ENCODE measurements at regions not wholly inside any gene's neighbourhood (a gene's known extent, or its start where the extent isn't known, plus 50 kb on each side); places are given as distances from the start of the nearest gene placed in this dataset.

DNA sequence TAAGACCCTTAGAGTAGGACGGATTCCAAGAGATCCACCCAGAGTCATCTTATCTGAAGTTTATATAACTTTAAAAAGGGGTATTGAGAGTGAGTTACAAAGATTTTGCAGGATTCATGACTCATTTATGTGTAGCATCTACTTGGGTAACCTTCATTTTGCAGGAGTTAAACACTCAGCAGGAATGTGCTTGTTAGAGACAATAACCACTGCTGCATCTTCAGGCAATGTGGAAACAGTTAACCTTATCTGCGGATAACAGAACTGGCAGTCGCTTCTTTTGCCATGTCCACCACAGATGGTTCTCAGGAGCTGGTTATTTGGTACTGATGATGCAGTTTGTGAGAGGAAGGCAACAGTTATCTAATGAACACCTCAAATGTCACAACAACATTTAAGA is 417.9 kb upstream of the DDI1 start:
- DNase-seq (ENCODE audit: low read depth, low spot score) = no peak
- no peak overlapping the region for H3K4me3 ChIP-seq (ENCODE audit: low read length)

DNA sequence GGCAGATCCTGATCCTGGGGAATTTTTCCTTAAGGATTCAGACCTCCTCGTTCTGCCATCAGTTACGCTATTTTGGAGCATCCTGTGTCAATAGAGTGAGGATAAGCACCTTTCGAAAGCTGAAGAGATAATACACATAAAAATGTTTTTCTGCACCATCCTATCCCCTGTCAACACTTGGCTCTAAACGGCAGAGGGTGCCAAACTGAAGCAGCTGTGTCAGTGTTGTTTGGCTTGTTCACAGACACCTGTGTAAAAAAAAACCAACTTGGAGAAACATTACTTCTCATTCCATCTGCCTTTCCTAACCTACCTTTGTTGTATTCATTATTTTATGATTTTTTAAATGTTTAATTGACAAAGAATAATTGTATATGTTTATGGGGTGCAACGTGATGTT is 417.0 kb upstream of the DDI1 start:
- DNase-seq (ENCODE audit: low read depth, low spot score) = no peak
- H3K4me3 ChIP-seq (ENCODE audit: low read length) = no peak overlapping the region

GRCh38 chr11:103619938-103620337 is 416.5 kb upstream of the DDI1 start:
- no peak for DNase-seq (ENCODE audit: low read depth, low spot score)
- H3K4me3 ChIP-seq (ENCODE audit: low read length) = no peak overlapping the region

DNA sequence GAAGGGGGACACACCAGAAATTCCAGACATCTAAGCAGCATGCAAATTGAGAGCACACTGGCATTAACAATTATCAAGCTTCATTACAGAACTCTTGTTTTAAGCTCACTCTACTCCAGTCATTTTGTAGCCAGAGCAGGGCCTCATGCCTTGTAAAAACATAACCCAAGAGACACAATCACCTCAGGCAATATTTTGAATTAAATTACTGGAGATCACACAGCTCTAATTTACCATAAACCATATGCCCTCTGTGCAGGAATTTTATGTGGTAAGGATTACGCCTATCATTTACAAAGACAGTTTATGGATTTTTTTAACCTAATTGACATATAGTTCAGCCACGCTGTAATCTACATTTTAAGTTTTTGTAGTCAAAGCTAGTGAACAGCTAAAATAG is 414.1 kb upstream of the DDI1 start:
- no peak overlapping the region for H3K4me3 ChIP-seq (ENCODE audit: low read length)
- DNase-seq (ENCODE audit: low read depth, low spot score) = no peak

GRCh38 chr11:103623933-103624332 is 412.5 kb upstream of the DDI1 start:
- DNase-seq (ENCODE audit: low read depth, low spot score) = no peak

DNA sequence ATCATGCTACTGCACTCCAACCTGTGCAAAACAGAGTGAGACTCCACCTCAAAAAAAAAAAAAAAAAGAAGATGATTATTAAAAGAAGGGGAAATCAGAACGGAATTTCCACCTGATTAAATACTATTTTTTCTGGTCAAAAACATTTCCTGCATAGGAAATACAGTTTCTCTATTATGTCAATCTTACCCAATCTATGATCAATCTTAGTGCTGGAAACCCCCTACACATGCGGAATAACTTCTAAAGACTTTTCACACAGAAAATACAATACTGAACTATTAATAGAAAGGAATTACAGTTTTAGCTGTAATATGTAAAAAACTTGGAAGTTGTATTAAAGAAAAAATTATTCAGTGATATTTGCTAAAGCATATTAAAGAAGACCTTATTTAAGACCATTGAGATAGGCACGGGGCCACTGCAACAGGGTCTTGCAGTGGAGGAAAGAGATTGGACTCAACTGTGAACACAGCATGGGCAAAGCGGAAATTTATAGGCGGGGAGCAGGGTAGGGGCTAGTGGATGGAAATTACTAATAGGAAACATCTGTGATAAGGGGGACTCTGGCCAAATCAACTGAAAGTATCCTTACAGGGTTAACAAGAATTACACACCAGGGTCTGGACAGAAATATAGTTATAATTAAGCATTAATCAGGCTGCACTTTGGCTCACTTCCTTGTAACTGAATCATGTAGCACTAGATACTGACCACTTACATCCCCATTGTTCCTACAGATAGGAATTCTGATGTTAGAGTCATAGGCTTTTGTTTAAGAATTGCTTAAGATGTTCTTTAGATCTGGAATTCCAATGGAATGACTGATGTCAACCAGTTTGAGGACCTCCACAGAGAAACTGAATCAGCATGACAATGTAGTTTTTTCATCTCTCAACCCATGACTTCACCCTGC is 411.5 kb upstream of the DDI1 start:
- H3K4me3 ChIP-seq (ENCODE audit: low read length) = no peak overlapping the region
- no peak for DNase-seq (ENCODE audit: low read depth, low spot score)

More at GRCh38 chr11:103623933-103624332, 412.5 kb upstream of the DDI1 start:
- H3K4me3 ChIP-seq (ENCODE audit: low read length) = no peak overlapping the region

DNA sequence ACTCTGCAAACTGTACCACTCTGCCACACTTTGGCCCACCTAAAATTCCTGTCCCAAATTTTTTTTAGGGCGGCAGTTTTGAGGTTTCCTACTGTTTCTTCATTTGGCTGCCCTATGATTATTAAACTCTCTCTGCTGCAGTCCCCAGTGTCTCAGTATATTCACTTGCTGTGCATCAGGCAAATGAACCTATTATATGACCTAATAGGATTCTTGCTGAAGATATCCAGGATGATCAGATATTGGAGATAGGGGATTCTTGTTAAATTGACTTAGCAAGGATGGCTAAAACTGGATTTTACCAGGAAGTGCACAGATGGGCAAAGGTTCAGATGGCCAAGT is 410.8 kb upstream of the DDI1 start:
- no peak overlapping the region for H3K4me3 ChIP-seq (ENCODE audit: low read length)
- DNase-seq (ENCODE audit: low read depth, low spot score) = no peak

- DNase-seq (ENCODE audit: low read depth, low spot score) = no peak
- H3K4me3 ChIP-seq (ENCODE audit: low read length) = no peak overlapping the region
Measured at GRCh38 chr11:103628121-103628520, 408.3 kb upstream of the DDI1 start.

DNA sequence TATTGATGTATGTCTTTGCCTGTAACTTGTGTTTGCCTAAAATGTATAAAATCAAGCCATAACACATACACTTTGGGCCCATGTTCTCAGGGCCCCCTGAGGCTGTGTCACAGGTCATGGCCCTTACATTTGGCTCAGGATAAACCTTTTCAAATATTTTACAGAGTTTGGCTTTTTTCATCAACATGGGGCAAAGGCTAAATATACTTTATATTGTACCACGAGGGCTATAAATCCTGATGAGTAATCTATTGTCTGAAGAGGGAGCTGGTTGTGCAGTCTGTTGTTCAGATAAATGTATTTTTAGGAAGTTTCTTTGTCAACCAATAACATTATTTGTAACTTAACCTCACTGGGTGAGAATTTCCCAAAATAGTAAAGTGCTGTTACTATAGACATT is 404.6 kb upstream of the DDI1 start:
- DNase-seq (ENCODE audit: low read depth, low spot score) = no peak
- H3K4me3 ChIP-seq (ENCODE audit: low read length) = no peak overlapping the region

DNA sequence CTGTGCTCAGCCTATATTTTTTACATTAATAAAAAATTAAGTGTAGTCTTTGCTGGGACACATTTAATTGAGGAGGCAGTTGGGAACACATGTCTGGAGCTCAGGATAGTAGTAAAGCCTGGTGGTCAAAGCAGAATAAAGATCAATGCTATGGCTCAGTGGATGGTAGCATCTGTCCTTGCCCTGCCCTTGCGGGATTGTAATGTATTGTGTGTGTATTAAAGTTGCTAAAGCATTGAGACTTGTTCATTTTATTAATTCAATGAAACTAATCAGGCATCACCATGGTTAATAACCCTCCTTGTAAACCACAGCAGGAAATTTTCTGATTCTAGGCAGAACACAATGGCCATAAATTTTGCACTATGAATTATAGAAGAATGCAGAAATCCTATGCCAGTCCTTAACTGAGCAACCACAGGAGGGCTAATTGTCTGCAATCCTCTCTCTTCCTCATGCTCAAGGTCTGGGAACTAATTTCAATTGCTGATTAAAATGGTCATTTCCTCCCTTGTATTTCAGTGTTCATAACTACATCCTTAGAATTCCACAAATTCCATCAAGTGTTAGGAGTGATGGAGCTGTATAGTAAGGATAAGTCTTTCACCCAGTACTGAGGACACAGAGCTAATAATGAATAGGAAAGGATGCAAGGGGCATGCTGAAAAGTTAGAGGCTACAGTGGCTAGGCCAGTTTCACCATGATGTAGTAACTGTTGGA is 403.2 kb upstream of the DDI1 start:
- no peak for DNase-seq (ENCODE audit: low read depth, low spot score)
- H3K4me3 ChIP-seq (ENCODE audit: low read length) = no peak overlapping the region

- no peak overlapping the region for H3K4me3 ChIP-seq (ENCODE audit: low read length)
- no peak for DNase-seq (ENCODE audit: low read depth, low spot score)
Measured at GRCh38 chr11:103633819-103634590, 402.4 kb upstream of the DDI1 start.

DNA sequence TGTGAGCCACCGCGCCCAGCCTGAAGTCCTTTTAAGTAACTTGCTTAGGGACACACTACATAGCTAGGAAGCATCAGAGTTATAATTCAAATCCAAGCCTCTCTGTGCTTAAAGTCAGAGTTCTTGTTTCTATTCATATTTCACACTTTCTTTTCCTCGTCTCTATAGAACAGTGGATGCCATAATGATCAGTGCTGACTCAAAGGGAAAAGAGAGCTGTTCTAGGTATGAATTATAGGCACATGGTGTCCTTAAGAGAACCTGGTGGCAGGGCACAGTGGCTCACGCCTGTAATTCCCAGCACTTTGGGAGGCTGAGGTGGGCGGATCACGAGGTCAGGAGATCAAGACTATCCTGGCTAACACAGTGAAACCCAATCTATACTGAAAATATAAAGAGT is 400.2 kb upstream of the DDI1 start:
- H3K4me3 ChIP-seq (ENCODE audit: low read length) = no peak overlapping the region

GRCh38 chr11:103637295-103637694 is 399.1 kb upstream of the DDI1 start:
- H3K4me3 ChIP-seq (ENCODE audit: low read length) = no peak overlapping the region
- no peak for DNase-seq (ENCODE audit: low read depth, low spot score)

More for the DNA sequence above, 400.2 kb upstream of the DDI1 start:
- DNase-seq (ENCODE audit: low read depth, low spot score) = no peak

- no peak for DNase-seq (ENCODE audit: low read depth, low spot score)
- H3K4me3 ChIP-seq (ENCODE audit: low read length) = no peak overlapping the region
Measured at GRCh38 chr11:103637831-103638230, 398.6 kb upstream of the DDI1 start.

DNA sequence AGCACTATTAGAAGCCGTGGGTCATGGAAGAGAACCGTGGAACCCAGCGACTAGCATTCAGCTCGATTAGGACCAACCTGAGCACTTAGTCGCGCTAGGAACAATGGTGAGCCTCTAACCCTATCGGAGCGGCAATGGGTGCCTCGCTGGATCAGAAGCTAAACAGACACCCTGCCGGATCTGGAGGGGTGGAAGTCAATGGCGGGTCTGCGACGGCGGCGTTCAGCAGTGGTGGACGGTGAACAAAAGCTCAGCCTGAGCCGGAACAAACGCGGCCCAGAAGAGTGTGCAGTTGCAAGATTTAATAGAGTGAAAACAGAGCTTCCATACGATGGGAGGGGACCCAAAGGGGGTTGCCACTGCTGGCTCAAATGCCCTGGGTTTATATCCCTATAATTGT is 391.8 kb upstream of the DDI1 start:
- H3K4me3 ChIP-seq (ENCODE audit: low read length) = no peak overlapping the region
- no peak for DNase-seq (ENCODE audit: low read depth, low spot score)

- no peak overlapping the region for H3K4me3 ChIP-seq (ENCODE audit: low read length)
- DNase-seq (ENCODE audit: low read depth, low spot score) = no peak
Measured at GRCh38 chr11:103648054-103648453, 388.4 kb upstream of the DDI1 start.

DNA sequence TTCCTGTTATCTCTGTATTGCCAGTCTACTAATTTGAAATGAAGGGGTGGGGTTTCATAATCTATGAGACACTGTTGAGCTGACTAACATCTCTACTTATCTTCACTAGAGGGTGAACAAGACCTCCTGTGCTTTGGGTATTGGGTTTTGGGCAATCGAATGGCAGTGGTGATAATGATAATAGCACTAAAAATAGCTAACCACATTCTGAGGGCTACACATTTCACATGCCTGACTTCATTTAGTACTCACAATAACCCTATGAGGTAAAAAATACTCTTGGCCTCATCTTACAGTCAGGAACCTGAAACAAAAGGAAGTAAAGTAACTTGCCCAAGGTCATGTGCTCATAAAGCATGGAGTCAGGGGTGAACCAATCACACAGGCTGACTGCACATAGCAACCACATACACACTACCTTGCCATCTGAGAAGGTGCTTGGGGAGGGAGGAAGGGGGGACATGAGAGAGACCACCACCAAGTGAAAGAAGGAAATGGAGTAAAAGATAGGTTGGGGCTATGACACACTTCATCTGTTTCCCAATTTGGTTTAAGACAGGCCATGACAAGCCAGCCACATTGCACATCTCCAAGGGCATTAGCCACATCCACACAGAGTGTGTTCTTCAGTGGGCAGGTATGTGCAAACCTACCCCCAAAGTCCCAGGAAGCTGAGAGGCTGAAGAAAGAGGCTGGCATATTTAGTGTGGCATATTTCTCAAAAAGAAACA is 387.6 kb upstream of the DDI1 start:
- no peak for DNase-seq (ENCODE audit: low read depth, low spot score)
- no peak overlapping the region for H3K4me3 ChIP-seq (ENCODE audit: low read length)

- no peak for DNase-seq (ENCODE audit: low read depth, low spot score)
- H3K4me3 ChIP-seq (ENCODE audit: low read length) = no peak overlapping the region
Measured at GRCh38 chr11:103649401-103649895, 387.0 kb upstream of the DDI1 start.

GRCh38 chr11:103650330-103650729 is 386.1 kb upstream of the DDI1 start:
- no peak for DNase-seq (ENCODE audit: low read depth, low spot score)
- H3K4me3 ChIP-seq (ENCODE audit: low read length) = no peak overlapping the region

All from Jurkat, Clone E6-1 (cell line).